GM19023 (cell line): ENCODE measurements at regions not wholly inside any gene's neighbourhood (a gene's known extent, or its start where the extent isn't known, plus 50 kb on each side); places are given as distances from the start of the nearest gene placed in this dataset.

ENCODE experiments used
- ATAC-seq: cut with Tn5 transposase; IDR thresholded peaks from one replicate; pipeline ENCODE4 v1.9.1; 2021; ENCODE audit warnings: mild to moderate bottlenecking, moderate library complexity; ENCODE audit not compliant: unreplicated experiment

DNA sequence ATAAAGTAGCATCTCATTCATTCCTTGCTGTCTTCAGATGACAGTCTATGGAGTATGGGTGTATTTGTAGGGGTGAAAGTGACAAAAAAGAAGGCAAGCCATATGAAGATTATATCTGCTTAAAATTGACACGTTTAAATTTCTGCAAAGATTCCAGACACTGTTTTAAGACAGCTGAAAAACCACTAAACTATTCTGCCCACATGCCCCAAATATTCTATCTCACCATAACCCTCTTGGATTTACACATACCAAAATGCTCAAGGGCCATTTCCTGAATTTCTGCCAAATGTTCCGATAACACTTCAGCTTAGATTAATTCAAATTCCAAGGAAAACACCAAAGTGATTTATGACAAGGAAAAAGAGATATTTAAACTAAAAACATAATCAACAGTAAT lies 99.9 kb upstream of the IL6 start:
- no peak for ATAC-seq

DNA sequence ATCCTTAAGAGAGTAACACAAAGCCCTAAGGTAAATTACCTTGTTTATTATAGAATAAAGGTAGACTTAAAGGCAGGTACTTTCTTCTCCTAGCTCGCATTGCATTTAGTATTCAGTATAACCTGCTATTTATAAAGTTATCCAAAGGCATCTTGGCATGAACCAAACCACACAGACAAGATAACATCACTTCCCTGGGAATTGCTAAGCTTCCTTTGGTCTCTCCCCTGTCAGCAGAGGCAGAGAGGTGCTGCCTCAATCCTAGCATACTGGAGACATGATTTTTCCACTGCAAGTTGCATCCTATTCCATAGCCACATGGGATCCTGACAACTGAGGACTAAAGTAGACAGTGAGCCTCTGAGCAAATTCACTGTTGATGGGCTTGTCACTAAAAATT lies 101.7 kb upstream of the IL6 start:
- ATAC-seq = no peak

DNA sequence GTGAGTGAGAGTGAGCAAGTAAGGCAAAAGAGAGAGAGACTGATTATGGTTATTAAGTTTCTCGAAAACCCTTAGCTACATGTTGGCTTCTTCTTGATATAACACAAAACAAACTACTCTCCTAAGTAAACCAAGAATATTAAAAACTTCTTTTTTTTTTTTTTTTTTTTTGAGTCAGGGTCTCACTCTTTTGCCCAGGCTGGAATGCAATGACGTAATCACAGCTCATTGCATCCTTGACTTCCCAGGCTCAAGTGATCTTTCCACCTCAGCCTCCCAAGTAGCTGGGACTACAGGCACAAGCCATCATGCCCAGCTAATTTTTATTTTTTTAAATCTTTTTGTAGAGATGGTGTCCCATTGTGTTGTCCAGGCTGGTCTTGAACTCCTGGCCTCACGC lies 102.2 kb upstream of the IL6 start:
- no peak for ATAC-seq

DNA sequence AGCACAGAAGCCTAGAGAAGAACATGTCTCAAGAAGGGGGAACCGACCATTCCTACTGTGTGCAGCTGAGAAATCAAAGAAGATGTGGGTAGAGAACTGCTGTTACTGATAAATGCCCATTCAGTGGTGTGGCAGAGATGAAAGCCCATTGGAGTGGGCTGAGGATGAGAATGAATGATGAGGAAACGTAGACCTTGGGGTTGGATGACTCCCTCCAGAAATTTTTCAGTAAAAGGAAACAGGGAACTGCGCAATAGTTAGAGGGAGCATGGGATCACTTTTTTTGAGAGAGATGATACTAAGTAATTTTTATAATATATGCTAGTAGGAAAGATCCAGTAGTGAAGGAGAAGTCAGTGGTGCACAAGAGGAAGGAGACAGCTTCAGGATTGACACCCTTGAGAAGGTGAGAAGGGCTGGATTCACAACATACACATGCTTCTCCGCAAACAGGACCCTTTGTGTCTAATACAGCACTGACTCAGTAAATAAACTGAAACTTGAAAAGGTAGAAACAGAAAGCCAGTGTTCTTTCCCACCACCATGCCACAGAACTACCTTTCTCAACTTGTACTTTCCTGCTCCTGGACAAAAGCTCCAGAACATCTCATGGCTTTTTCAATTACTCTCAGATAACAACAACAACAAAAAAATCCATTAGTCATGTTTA lies 104.7 kb upstream of the IL6 start:
- ATAC-seq = no peak

DNA sequence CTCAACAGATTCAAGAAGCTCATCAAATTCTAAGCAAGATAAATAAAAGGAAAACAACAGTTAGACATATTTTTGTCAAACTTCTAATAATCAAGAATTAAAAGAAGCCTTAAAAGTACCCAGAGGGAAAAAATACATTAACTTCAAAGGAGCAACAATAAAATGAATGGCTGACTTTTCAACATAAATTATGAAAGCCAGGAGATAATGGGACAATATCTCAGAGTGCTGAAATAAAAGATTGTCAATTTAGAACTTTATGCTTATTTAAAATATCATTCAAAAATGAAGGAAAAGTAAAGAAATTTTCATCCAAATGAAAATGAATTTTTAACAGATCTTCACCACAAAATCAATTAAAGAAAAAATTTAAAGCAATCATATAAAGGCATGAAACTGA lies 108.5 kb upstream of the IL6 start:
- no peak for ATAC-seq

DNA sequence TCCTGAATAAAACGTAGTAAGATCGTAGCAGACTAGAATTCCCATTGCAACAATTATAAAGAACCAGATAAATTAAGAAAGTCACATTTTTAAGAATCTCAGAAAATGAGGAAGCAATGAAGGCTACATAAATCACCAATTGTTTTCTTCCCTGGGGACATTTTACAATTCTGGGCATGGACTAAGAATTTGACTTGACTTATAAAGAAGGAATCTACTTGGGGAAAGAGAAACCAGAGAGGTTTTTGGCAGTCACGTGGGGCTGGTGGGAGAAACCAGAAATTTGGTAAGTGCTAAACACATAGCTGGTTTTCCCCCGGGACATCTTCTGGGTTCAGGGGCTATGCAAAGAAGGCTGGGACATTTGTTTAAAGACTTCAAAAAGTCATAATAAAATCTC lies 109.8 kb upstream of the IL6 start:
- no peak for ATAC-seq

DNA sequence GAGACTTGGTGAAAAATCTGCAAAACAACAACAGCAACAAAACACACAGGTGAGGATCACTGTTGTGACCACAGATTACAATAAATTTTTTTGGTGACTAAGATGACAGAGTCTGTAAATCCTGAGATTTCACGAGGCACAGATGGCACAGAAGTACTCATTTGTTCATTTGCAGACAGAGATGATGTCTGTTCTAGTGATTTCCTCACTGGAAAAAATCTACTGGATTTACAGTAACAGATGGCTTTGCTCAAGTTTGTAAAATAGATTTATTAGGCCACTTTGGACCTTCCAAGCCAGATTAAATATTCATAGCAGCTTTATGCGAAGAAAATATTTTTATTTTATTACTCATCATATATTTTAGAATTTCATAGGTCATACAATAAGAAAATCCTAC lies 113.5 kb upstream of the IL6 start:
- ATAC-seq = no peak

DNA sequence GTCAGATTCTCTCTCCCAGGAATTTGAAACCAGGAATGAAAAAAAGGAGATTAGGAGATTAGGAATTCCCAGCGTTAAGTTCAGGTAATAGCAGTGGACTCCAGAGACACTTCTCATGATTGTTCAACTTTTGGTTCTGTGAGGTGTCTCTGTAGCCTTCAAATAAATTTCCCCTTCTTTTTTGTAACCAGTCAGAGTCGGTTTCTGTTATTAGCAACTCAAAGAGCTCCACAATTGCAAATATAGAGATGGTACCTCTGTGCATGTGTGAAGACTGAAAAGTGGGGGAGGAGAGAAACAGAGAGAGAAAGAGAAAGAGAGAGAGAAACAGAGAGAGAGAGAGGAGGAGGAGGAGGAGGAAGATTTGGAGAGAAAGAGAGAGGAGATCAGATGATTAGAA lies 112.8 kb upstream of the STEAP1B start:
- ATAC-seq = no peak

DNA sequence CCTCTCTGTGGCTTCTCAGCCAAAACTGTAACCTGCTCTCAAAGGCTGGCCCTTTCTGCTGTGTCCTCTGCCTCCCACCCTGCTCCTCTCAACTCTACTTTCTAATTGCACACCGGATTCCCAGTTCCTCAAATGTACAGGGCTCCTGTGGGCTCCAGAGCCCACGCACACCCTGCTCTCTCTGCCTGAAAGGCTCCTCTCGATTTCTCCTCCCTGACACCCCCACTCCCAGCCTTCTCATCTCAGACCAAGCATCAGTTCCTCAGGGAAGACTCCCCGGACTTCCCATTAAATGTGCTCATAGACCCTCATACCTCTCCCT lies 111.7 kb upstream of the STEAP1B start:
- peak; percentile 47 for ATAC-seq

DNA sequence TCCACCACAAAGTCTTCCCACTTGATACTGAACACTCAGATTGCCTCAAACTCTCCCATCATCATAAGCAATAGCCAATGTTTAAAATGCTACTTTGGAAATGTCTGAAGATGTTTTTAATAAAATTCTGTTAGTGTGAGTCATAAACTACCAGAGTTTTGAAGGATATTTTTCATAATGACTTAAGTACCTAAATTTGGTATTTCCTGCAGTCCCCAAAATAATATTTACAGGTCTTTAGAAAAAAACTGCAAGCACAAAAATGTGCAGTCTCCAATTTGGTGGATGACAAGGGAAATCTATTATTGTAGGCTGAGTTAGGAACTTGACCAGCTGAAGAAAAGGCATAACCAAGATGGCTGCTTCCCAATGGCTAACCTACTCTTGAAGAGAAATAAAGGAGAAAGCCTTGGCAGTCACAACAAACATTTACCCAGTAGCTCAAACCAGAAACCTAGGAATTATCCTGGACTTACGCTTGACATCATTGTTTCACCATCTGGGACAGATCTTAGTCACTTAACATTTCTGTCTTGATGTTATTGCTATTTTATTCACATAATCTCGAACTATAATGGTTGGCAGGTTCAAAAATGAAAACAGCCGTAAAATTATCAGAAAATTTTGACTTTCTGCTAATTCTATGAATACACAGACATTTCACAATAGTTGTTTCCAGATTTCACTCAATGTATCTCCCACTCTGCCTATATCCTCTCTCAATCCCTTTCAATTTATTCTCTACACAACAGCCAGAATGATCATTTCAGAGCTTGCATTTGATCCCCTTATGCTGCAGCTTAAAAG lies 111.2 kb upstream of the STEAP1B start:
- no peak for ATAC-seq

DNA sequence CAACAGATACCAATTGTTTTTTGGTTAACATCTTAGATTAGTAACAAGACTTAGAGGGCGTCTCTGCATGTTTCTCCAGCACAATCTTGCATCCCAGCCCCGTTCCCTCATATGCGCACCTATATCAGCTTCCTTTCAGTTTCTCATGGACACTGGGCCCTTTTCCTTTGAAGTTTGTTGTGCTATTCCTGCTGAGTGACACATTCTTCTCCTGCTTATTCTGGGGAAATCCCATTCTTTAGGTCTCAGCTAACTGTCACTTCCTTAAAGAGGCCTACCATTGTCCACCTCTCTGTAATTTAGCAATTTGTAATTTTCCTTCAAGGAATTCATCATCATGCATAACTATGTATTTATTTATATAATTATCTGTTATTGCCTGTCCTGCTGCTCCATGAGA lies 110.3 kb upstream of the STEAP1B start:
- ATAC-seq = no peak

DNA sequence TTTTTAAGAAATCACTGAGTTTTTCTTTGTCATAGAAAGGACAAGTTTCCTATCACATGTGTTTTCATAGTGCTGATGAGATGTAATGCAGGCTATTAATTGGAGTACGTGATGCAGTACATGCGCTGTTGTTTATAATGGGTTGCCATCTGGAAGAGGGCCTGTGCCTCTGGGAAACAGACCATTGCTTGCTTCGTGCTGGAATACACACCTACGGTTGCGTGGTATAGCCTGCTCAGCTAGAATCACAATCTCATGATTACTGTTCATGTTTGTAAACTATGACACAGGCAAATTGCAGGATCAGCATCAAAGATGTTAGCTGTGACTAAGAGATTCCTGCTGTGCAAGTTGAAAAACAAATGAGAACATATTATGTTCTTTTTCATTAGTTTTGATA lies 107.2 kb upstream of the STEAP1B start:
- ATAC-seq = no peak

DNA sequence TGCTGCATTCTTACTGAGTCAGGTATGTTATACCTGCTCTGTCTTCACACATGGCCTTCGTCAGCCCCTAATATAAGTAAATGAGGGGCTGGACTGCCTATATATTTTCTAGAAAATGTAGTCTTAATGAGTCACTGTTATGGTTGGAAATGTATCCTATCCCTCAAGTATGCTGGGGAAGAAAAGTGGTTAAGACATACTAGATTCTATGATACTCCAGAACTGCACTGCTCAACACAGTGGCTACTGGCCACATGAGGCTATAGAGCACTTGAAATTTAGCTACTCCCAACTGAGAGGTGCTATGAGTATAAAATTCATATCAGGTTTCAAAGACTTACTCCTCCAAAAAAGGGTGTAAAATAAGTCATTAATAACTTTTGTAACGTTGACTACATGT lies 104.3 kb upstream of the STEAP1B start:
- no peak for ATAC-seq

DNA sequence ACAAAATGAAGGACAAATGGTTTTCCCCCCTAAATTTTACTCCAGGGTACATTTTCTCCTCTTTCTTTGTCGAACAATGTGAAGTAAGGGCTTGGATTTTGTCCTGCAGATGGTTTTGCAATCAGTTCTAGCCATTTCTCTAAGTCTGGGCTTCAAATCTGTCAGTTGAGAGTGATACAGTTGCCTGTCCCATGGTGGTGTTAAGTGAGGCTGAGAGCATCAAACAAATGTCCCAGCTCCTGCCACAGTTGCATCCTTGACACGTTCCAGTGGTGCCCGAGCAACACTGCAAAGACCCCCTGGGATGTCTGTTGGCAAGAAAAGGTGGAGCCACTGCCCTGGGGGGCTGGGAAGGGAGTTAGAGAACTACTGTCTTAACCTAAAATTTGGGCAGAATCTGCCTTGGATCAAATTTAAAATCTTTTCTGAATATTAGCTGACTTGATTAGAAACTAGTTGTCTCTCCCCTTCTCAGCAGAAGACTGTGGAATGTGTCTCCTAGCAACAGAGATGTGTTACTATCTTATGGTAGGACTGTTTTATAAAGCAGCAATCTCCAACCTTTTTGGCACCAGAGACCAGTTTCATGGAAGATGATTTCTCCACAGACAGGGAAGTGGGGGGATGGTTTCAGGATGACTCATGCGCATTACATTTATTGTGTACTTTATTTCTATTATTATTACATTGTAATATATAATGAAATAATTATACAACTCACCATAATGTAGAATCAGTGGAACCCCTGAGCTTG lies 102.0 kb upstream of the STEAP1B start:
- ATAC-seq = no peak

DNA sequence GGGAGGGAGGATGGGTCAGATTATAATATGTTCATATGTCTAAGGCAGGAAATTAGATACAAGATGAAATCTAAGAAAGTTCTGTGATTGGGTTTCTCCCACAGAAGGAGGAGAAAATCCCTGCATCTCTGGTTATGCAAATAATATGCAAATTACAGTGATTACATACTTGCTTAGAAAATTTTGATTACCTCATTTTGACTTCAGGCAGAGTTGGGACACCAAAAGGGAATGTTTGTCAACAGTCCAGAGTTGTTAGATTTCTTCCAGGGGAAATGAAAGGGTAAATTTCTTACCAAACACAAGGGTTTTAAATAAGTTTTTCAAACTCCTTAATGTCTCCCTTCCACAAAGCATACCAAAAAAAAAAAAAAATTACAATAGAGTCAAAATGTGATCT lies 101.4 kb upstream of the STEAP1B start:
- ATAC-seq = no peak

DNA sequence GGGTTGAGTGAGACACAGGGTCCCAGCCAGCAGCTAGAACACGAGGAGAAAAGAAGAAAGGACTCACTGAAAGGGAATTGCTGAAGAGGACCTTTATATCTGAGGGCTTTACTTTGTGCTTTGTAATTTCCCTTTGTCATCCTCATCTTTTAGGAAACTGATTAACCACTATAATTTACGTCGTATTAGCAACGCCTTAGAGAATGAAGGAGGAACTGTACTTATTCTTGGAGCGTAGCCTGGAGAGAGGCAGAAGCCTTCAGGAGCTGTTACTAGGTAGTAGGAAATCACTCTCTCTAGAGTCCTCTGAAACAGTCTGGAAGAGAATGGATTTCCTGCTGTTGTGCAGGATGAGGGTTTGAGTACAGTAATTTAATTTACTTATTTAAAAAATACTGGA lies 101.0 kb upstream of the STEAP1B start:
- ATAC-seq = no peak

DNA sequence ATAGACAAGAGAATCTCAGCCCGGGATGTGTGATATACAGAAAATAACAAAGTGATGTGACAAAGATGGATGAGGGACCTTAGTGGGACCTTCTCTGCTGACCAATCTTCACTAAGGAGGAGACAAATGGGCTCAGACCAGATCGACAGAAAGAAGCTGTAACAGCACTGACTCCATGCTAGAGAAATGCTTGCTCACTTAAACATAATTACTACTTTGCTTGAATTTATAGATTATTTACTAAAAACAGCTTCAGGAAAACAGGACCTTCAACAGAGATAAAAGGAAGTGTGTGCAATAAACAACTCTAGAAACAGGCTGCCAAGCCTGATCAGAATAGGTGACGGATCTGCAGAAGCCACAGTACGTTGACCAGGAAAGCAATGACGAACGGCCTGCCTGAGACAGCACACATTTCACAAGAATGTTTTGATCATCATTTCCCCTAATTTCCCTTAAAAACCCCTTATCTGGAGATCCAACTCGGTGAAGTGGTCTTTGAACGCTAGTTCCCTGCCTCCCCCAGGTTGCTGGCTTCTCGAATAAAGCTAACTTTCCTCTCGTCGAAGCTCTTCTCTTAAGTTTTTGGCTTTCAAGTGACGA lies 98.4 kb upstream of the STEAP1B start:
- ATAC-seq = no peak

DNA sequence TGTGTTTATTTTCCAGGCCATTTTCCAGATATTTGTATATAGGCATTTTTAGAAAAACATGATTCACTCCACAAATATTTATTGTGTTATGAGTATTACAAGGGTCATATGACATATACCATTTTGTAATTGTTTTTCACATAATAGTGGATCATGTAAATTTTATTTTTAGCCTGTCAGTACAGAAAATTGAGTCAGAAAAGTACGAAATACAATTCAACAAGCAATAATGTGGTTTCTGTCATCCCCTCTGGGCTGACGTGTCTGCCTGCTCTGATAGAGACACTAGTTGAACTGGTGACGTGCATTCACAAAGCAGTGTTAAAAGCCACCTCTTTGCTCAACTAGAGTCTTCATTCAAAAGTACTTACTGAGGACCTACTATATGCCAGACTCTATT lies 97.9 kb upstream of the STEAP1B start:
- no peak for ATAC-seq

DNA sequence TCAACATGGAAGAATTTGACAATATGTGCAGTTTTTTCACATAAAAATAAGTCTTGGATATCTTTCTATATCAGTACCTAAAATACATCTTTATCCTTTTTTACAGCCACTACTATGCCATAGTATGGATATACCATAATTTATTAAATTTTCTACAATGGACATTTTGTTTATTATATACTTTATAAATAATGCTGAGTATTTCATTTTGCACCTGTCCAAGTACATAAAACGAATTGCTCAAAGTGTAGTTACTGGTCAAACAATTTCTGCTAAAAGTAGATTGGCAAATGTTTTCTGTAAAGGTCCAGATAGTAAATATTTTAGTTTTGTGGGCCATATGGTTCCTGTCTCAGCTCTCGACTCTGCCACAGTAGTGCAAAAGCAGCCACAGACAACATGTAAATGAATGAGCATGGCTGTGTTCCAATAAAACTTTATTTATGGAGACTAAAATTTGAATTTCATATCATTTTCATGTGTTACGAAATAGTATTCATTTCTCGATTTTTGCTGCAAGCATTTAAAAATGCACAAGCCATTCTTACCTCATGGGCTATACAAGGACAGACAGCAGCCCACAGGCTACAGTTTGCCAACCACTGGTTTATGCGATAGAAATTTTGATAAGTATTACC lies 96.9 kb upstream of the STEAP1B start:
- ATAC-seq = no peak

DNA sequence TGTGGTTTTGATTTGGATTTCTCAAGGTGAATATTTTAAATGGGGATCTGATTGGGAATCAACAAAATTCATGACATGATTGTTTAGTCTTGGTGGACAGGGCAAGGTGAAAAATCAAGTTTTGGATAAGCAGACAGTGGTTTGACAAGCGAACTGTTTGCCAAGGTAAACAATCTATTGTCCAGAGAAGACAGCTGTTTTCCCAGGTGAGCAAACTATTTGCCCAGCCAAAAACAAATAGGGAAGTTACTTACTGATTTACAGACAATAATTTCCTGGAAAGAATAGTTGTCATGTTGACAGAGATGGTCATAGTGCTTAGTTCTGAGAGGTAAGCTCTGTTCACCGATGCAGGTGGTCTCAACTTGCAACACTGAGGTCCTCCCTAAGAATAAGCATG lies 94.0 kb upstream of the STEAP1B start:
- ATAC-seq = no peak

DNA sequence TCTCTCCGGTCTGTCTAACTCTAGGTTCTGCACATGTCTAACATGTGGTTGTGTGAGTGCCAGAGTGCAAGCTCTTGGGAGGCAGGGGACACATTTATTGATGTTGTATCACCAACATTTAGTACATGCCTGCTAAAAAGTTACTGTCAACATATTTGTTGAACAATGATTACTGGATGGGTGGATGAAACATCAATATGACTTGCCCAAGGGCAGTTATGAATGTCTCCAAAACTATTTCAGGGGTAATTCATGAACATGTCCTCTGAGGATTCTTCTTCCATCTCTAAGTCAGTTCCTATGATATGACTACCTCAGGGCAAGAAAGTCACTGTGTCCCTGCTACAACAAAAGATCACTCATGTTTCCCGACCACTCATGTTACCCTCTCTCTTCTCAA lies 91.3 kb upstream of the STEAP1B start:
- no peak for ATAC-seq
